Coronary artery (tissue), 2 donors: ENCODE measurements at regions not wholly inside any gene's neighbourhood (a gene's known extent, or its start where the extent isn't known, plus 50 kb on each side); places are given as distances from the start of the nearest gene placed in this dataset.

Source experiments
- DNase-seq: peaks from one replicate; pipeline ENCODE4 v3.0.0-alpha.2; 2017; ENCODE audit warnings: low spot score
- H3K27ac ChIP-seq, 2 donors: fragments of 200-600 bp; sonication (generic); one replicate each; pipeline ENCODE4 v1.5.1; 2016 to 2019
- H3K4me3 ChIP-seq: fragments of 200-600 bp; sonication (generic); 2 replicates; pipeline ENCODE4 v1.5.1; 2016; ENCODE audit warnings: mild to moderate bottlenecking, moderate library complexity
- CTCF ChIP-seq: fragments of 200-600 bp; sonication (generic); IDR thresholded peaks from one replicate; pipeline ENCODE4 v1.5.1; 2019; ENCODE audit warnings: antibody characterized with exemption

- no peak for TF ChIP-seq CTCF
- no peak for DNase-seq
- no peak overlapping the region for H3K27ac ChIP-seq
- H3K4me3 ChIP-seq: no peak overlapping the region
These were observed 1303.0 kb downstream of the EFNB2 start for GRCh38 chr13:105232439-105232838.

GRCh38 chr13:105232006-105232405 is 1303.5 kb downstream of the EFNB2 start:
- no peak for TF ChIP-seq CTCF
- Histone ChIP-seq H3K4me3 (no peak overlapping the region), H3K27ac (no peak overlapping the region)
- no peak for DNase-seq

- TF ChIP-seq CTCF: no peak
- no peak for DNase-seq
- Histone ChIP-seq H3K27ac (no peak overlapping the region), H3K4me3 (no peak overlapping the region)
These were observed 1303.9 kb downstream of the EFNB2 start for GRCh38 chr13:105231579-105231978.

DNA sequence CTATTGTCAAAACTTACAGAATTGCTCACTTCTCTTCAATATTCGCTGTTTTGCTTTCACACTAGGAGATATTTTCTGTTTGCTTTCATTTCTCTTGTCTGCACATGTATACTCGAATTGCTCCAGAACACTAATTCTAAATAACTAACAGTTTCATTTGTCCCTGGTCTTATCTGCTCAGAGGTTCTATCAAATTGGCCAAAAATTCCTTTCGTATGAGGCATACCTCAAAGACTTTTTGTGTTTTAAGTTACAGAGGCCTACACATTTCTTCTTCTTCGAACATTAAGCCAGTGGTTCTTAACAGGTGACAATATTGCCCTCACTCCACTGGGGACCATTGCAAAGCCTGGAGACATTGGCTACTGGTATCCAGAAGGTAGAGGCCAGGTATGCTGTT is 1314.6 kb downstream of the EFNB2 start:
- TF ChIP-seq CTCF: no peak
- DNase-seq: no peak
- Histone ChIP-seq H3K4me3 (no peak overlapping the region), H3K27ac (no peak overlapping the region)

- no peak overlapping the region for H3K27ac ChIP-seq
- DNase-seq: no peak
- no peak overlapping the region for H3K4me3 ChIP-seq
- TF ChIP-seq CTCF: no peak
These were observed 1315.4 kb downstream of the EFNB2 start for GRCh38 chr13:105220063-105220462.

GRCh38 chr13:105219651-105220050 is 1315.8 kb downstream of the EFNB2 start:
- Histone ChIP-seq H3K27ac (no peak overlapping the region), H3K4me3 (no peak overlapping the region)
- DNase-seq: no peak
- TF ChIP-seq CTCF: no peak

DNA sequence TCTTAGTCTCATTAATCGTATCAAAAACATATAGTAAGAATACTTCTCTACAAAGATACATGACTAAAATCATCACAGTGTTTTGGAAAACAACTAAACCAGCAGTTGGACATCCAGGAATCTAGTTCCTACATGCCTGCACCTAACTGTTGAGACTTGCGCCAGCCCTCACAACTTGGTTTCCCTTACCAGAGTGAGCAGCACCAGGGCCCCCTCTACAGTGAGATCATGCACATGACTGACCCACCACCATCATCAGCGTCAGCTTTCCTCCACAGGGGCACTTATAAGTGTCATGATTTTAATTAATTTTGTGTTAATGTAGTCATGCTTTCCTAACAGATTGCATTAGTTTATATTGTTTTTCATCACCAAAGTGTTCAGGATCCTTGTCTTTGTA is 1322.0 kb downstream of the EFNB2 start:
- Histone ChIP-seq H3K4me3 (no peak overlapping the region), H3K27ac (no peak overlapping the region)
- no peak for DNase-seq
- TF ChIP-seq CTCF: no peak
